HCT116 (cell line): ENCODE measurements at regions not wholly inside any gene's neighbourhood (a gene's known extent, or its start where the extent isn't known, plus 50 kb on each side); places are given as distances from the start of the nearest gene placed in this dataset.

Experiments used
- ATAC-seq: fragments of 200-7000 bp; cut with Tn5 transposase; 2 replicates; pipeline ENCODE4 v1.9.1; 2020; ENCODE audit warnings: mild to moderate bottlenecking, moderate library complexity
- BruUV-seq: library from RNA; stranded (reverse); fragments of 400-500 nt; replicated peaks from 2 replicates; lab custom pipeline; 2021; lab: Mats Ljungman, UMichigan
- CTCF ChIA-PET: fragments of 300-600 bp; sonication (Branson Sonifier 250); formaldehyde crosslinking; loops from one replicate; lab custom pipeline; 2021; ENCODE audit warnings: antibody characterized with exemption; lab: Charles Lee
- POLR2A ChIA-PET: fragments of 300-600, 350-600 bp; sonication (Branson Sonifier 250); formaldehyde crosslinking; loops from one replicate; lab custom pipeline; 2021; ENCODE audit warnings: antibody characterized with exemption; lab: Charles Lee
- RAD21 ChIA-PET, 2 experiments: fragments of 300-600 bp; sonication (Branson Sonifier 250); formaldehyde crosslinking; loops; one replicate each; lab custom pipeline; 2023; ENCODE audit warnings: low total read pairs in 2 of 2; ENCODE audit not compliant: uncharacterized antibody in 2 of 2, unreplicated experiment in 2 of 2, low non-redundant PET in 1 of 2; lab: Charles Lee
- DNase-seq: peaks from one replicate; pipeline ENCODE4 v3.0.0-alpha.2; 2010; ENCODE audit warnings: low read depth, low spot score
- H2AFZ ChIP-seq: fragments of 200-600 bp; shearing (Covaris generic), sonication (generic); 2 replicates; pipeline ENCODE4 v1.6.1; 2017; ENCODE audit warnings: low read depth, mixed run types, mixed read lengths, antibody characterized with exemption, low read length; ENCODE audit not compliant: poor library complexity, severe bottlenecking
- H3K27ac ChIP-seq: 2 replicates; pipeline ENCODE4 v1.5.1; 2012; ENCODE audit warnings: low read depth, low read length
- H3K27me3 ChIP-seq: fragments of 200-600 bp; sonication (generic); 2 replicates; pipeline ENCODE4 v1.6.1; 2016; ENCODE audit warnings: mixed run types, low read length, mixed read lengths; ENCODE audit not compliant: insufficient read depth
- H3K36me3 ChIP-seq, 2 experiments: fragments of 200-500 bp in 1 of 2; fragments of 200-600 bp in 1 of 2; sonication (Bioruptor generic) in 1 of 2; sonication (generic) in 1 of 2; 2 replicates each; pipeline versions ENCODE4 v1.5.1 to v1.6.1; 2014 to 2016; ENCODE audit warnings: low read length in 2 of 2, inconsistent platforms in 1 of 2, mixed read lengths in 1 of 2, mixed run types in 1 of 2; ENCODE audit not compliant: insufficient read depth in 2 of 2, control insufficient read depth in 1 of 2
- H3K4me1 ChIP-seq, 2 experiments: fragments of 200-600 bp in 1 of 2; sonication (generic) in 1 of 2; 2 replicates each; pipeline versions ENCODE4 v1.5.1 to v1.6.1; 2012 to 2017; ENCODE audit warnings: low read length in 2 of 2, inconsistent platforms in 1 of 2, mild to moderate bottlenecking in 1 of 2, mixed read lengths in 1 of 2, mixed run types in 1 of 2, moderate library complexity in 1 of 2; ENCODE audit not compliant: insufficient read depth in 2 of 2, control insufficient read depth in 1 of 2
- H3K4me2 ChIP-seq: fragments of 200-600 bp; sonication (generic); 2 replicates; pipeline ENCODE4 v1.6.1; 2017; ENCODE audit warnings: mixed run types, low read length, mixed read lengths
- H3K4me3 ChIP-seq, 2 experiments: fragments of 200-600 bp in 1 of 2; sonication (generic) in 1 of 2; replicated peaks in 1 of 2; 2 replicates each; pipeline ENCODE4 v1.5.1; 2011 to 2016; ENCODE audit warnings: low read length in 2 of 2, control low read depth in 1 of 2, low read depth in 1 of 2, mild to moderate bottlenecking in 1 of 2, mixed read lengths in 1 of 2, mixed run types in 1 of 2
- H3K79me2 ChIP-seq: fragments of 200-600 bp; sonication (generic); 2 replicates; pipeline ENCODE4 v1.6.1; 2017; ENCODE audit warnings: mild to moderate bottlenecking, mixed run types, low read length, moderate library complexity, mixed read lengths; ENCODE audit not compliant: insufficient read depth
- H3K9ac ChIP-seq: fragments of 200-600 bp; sonication (generic); 2 replicates; pipeline ENCODE4 v1.6.1; 2016; ENCODE audit warnings: low read length, mixed read lengths
- H3K9me2 ChIP-seq: fragments of 200-600 bp; sonication (generic), shearing (Covaris generic); 2 replicates; pipeline ENCODE4 v1.6.1; 2017; ENCODE audit warnings: mixed run types, mild to moderate bottlenecking, moderate library complexity; ENCODE audit not compliant: insufficient read depth
- H3K9me3 ChIP-seq, 2 experiments: fragments of 200-500 bp in 1 of 2; fragments of 200-600 bp in 1 of 2; sonication (Bioruptor generic) in 1 of 2; sonication (generic) in 1 of 2; 2 replicates each; pipeline ENCODE4 v1.6.1; 2014 to 2017; ENCODE audit warnings: low read length in 2 of 2, mixed read lengths in 2 of 2, inconsistent platforms in 1 of 2, low read depth in 1 of 2, mild to moderate bottlenecking in 1 of 2, mixed run types in 1 of 2, moderate library complexity in 1 of 2; ENCODE audit not compliant: control insufficient read depth in 1 of 2, insufficient read depth in 1 of 2
- H4K20me1 ChIP-seq: fragments of 200-600 bp; sonication (generic), shearing (Covaris generic); 2 replicates; pipeline ENCODE4 v1.6.1; 2017; ENCODE audit warnings: mixed run types, mild to moderate bottlenecking, moderate library complexity; ENCODE audit not compliant: insufficient read depth
- CEBPB ChIP-seq: IDR thresholded peaks from 2 replicates; pipeline ENCODE4 v1.6.1; 2012; ENCODE audit warnings: low read depth
- ELF1 ChIP-seq: IDR thresholded peaks from 2 replicates; pipeline ENCODE4 v1.6.1; 2012; ENCODE audit warnings: low read depth, borderline replicate concordance
- FOSL1 ChIP-seq: IDR thresholded peaks from 2 replicates; pipeline ENCODE4 v1.6.1; 2012; ENCODE audit warnings: low read depth
- POLR2AphosphoS5 ChIP-seq: IDR thresholded peaks from 2 replicates; pipeline ENCODE4 v1.6.1; 2011; ENCODE audit warnings: mild to moderate bottlenecking, low read depth, low read length, moderate library complexity
- SRF ChIP-seq: IDR thresholded peaks from 2 replicates; pipeline ENCODE4 v1.6.1; 2012; ENCODE audit warnings: low read depth
- YY1 ChIP-seq: IDR thresholded peaks from 2 replicates; pipeline ENCODE4 v1.6.1; 2011; ENCODE audit warnings: low read length, low read depth, moderate library complexity, mild to moderate bottlenecking; ENCODE audit not compliant: insufficient replicate concordance; ENCODE audit errors: extremely low read depth
- ZBTB33 ChIP-seq: IDR thresholded peaks from 2 replicates; pipeline ENCODE4 v1.6.1; 2011; ENCODE audit warnings: mild to moderate bottlenecking, low read length, moderate library complexity; ENCODE audit not compliant: insufficient replicate concordance; ENCODE audit errors: extremely low read depth
- ZNF274 ChIP-seq: fragments of 200-500 bp; sonication (Bioruptor generic); IDR thresholded peaks from 2 replicates; pipeline ENCODE4 v1.6.1; 2014; ENCODE audit warnings: mild to moderate bottlenecking, low read depth, low read length, inconsistent platforms
- intact Hi-C: fragments of 100-400 bp; cut with micrococcal nuclease; formaldehyde crosslinking; loops from 2 replicates; pipeline ENCODE4 v1.10.0; 2022

- TF ChIP-seq YY1, result no peak
- no peak for TF ChIP-seq ELF1
These were observed 58.7 kb upstream of the COMTD1 start (continued) for GRCh38 chr10:75294518-75294865.

DNA sequence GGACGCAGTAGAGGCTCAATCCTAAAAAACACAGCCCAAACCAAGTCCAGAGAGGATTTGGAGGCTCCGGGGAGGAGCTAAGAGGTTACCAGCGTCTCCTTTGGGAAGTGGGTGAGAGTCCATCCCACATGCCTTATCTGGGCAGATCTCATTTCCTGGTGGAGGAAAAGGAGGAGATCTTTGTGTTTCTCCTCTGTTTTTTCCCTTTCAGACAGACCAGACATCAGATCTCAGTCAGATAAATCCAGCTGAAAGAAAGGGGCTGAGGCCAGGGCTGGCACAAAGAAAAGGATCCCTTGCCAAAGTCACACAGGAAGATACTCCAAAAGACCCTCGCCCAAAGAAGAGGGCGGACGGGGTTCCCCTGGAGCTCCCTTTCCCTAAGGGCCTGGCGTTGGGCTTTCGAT, 58.3 kb upstream of the COMTD1 start:
- no peaks in the 10 kb centered on the region for H3K36me3 ChIP-seq
- intact Hi-C loops, result no loop called here
- H3K27ac ChIP-seq, result no peak overlapping the region
- ChIA-PET RAD21 (no interaction called here), CTCF (no interaction called here), POLR2A (no interaction called here)
- H3K9me3 ChIP-seq, result peaks cover 0 to 3% of the 10 kb centered on the region in 2 experiments; a peak in 1 of 4 replicates
- H3K4me1 ChIP-seq, result peaks cover 13 to 38% of the 10 kb centered on the region in 2 experiments
- no peak for TF ChIP-seq POLR2AphosphoS5
- no peak for TF ChIP-seq ZBTB33
- no peak for TF ChIP-seq ZNF274
- TF ChIP-seq FOSL1, result no peak
- TF ChIP-seq ELF1, result no peak
- TF ChIP-seq SRF, result no peak
- TF ChIP-seq CEBPB, result no peak
- H4K20me1 ChIP-seq, result no peaks in the 10 kb centered on the region
- DNase-seq, result no peak
- no TSS peak for BruUV-seq
- H3K4me2 ChIP-seq, result peak overlapping the region; percentile 77
- H3K27me3 ChIP-seq, result no peaks in the 10 kb centered on the region
- no peak overlapping the region for H3K4me3 ChIP-seq
- H3K79me2 ChIP-seq, result no peaks in the 10 kb centered on the region
- H3K9me2 ChIP-seq, result no peaks in the 10 kb centered on the region
- H3K9ac ChIP-seq, result peak overlapping the region; percentile 57; the same call in 1 of the 2 replicates
- no peak for ATAC-seq
- peak overlapping the region; percentile 45 for H2AFZ ChIP-seq
